HG02852 (cell line): ENCODE measurements at regions not wholly inside any gene's neighbourhood (a gene's known extent, or its start where the extent isn't known, plus 50 kb on each side); places are given as distances from the start of the nearest gene placed in this dataset.
"Not testable (repeated sequence)": the region's sequence is repeated elsewhere in the genome, so short reads cannot be mapped to it uniquely, and the experiment has no call there.

Experiments
- ATAC-seq: cut with Tn5 transposase; IDR thresholded peaks from one replicate; pipeline ENCODE4 v1.9.1; 2021; ENCODE audit warnings: mild to moderate bottlenecking, moderate library complexity; ENCODE audit not compliant: unreplicated experiment

- ATAC-seq, result no peak
Measured at GRCh38 chr6:77089776-77090175, 373.5 kb downstream of the HTR1B start.

- not testable (repeated sequence) for ATAC-seq
Measured at GRCh38 chr6:77087794-77088318, 375.4 kb downstream of the HTR1B start.

- no peak for ATAC-seq
Measured at GRCh38 chr6:77074037-77074713, 389.1 kb downstream of the HTR1B start.

DNA sequence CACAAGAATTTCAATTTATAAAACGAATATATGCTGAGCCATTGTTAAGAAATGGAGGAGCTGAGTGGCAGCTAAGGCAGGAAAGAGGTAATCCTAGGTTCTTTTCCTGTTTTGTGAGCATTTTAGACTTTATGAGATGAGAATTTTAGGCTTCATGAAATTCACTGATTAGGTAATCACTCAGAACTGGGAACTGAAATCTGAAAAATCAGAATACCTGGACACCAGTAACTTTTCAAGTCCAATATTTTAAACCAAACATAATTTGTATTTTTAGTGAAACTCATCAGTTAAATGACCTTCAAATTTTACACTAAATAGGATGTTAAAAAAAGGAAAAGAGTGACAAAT lies 389.9 kb downstream of the HTR1B start:
- no peak for ATAC-seq

GRCh38 chr6:77072694-77073409 lies 390.4 kb downstream of the HTR1B start:
- no peak for ATAC-seq

- no peak for ATAC-seq
Measured at GRCh38 chr6:77063494-77063893, 399.8 kb downstream of the HTR1B start.

- no peak for ATAC-seq
Measured at GRCh38 chr6:77055711-77056110, 407.6 kb downstream of the HTR1B start.

GRCh38 chr6:77040568-77041195 lies 422.6 kb downstream of the HTR1B start:
- ATAC-seq, result no peak

DNA sequence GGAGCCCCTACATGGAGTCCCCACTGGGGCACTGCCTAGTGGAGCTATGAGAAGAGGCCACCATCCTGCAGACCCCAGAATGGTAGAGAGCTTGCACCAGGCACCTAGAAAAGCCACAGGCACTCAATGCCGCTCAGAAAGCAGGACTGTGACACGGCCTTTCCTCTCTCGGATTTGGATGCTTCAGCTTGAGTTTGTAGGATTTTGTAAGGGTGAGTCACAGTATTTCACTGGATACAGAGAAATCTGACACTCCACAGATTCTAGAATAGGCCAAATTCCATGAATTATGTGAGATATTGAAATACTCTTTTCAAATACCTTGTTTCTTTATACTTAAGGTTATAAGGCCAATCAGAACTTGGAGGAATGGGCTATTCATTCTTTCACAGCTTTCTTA lies 424.5 kb downstream of the HTR1B start:
- ATAC-seq, result no peak

- ATAC-seq, result no peak
Measured at GRCh38 chr6:77037439-77037838, 425.9 kb downstream of the HTR1B start.

DNA sequence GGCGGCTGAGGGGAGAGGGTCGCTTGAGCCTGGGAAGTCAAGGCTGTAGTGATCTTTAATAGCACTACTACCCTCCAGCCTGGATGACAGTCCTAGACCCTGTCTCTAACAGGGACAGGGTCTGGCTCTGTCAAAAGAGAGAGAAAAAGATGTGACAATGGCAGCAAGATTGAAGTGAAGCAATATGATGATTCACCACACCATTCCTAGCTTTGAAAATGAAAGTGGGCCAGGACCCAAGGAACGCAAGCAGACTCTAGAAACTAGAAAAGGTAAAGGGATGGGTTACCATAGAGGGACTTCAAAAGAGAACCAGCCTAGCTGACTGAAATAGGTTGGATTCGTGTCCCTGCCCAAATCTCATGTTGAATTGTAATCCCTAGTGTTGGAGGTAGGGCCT lies 426.9 kb downstream of the HTR1B start:
- no peak for ATAC-seq

DNA sequence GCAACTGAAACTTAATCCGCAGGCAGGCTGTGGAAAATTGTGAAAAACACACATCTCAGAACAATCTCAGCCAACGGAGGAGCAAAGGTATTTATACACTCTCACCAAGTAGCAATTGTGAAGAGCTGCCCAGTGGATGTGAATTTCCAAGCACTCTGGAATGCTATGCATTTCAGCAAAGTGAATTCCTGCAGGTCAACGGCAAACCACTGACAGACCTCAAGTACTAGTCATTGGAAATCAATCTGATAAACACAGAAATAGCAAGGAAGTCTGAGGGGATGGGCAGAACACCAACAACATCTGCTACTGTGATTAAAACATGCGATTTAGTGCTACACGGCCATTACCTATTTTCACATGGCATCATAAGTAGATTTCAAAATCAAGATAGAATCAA lies 429.1 kb downstream of the HTR1B start:
- ATAC-seq, result no peak

DNA sequence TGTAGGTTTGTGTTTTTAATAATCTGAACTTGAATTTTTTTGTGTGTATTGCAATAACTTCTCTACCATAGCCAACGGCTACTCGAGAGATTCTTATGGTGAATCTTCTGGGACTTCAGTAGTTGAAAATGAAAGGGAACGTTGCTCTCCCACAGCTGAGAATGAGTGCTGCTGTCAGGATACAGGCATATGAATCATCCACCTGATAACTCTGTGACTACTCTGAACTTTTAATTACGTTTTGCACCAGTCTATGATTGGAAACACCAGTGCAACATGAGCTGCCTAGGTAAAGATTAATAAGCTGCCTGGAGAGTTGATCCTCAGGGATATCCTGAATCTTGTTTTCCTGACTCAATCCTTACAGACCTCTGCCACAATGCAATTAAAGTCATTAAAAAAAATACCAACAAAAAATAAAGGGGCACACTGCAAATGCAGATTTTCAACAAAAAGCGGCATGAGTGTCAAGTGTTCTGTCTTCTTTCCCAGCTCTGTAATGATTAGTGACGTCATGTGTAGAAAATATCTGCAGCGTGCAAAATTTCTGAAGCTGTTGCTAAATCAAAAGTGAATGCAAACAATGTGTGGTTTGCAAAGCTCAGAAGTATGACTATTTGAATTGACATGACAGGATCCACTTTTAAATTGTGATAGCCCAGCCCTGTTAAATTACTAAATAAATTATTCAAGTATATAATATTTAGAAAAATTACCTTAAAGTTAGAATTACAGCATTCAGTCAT lies 432.2 kb downstream of the HTR1B start:
- ATAC-seq, result no peak

GRCh38 chr6:77026341-77026740 lies 436.9 kb downstream of the HTR1B start:
- ATAC-seq, result no peak

DNA sequence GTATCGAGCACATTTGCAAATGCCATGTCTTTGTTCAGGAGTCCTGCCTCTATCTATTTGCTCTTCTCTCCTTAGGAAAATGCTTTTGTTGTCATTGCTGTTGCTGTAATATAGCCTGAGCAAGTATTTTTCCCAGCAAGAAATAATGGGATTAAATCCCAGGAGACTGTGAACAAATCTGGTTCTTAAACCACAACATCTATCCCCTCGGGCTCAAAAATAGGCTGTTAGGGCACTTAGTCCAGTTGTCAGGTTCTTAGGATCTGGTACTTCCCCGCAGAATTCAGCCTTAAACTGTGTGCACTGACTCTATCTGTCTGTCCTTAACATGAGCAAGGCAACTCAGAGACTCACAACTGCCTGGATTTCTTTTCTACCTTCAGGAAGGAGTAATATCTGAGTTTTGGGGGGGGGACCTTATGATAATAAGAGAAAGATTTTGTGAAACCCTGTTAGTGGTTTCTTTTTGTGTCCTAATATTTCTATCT lies 437.5 kb downstream of the HTR1B start:
- no peak for ATAC-seq

DNA sequence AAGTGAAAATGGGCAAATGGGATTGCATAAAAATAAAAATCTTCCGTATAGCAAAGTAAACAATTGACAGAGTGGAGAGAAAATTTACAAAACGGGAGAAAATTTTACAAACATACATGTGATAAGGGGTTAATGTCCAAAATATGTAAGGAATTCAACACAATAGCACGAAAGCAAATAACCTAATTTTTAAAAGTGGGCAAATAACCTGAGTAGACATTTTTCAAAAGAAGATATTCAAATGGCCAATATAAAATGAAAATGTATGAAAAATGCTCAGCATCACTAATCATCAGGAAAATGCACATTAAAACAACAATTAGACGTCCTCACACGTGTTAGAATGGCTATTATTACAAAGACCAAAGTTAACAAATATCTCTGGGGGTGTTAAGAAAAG lies 441.5 kb downstream of the HTR1B start:
- ATAC-seq, result no peak

GRCh38 chr6:77021232-77021631 lies 442.1 kb downstream of the HTR1B start:
- ATAC-seq, result no peak

- no peak for ATAC-seq
Measured at GRCh38 chr6:77019081-77019480, 444.2 kb downstream of the HTR1B start.

- ATAC-seq, result no peak
Measured at GRCh38 chr6:77017537-77017936, 445.8 kb downstream of the HTR1B start.

GRCh38 chr6:77015350-77015749 lies 447.9 kb downstream of the HTR1B start:
- no peak for ATAC-seq

GRCh38 chr6:77011929-77012545 lies 451.3 kb downstream of the HTR1B start:
- no peak for ATAC-seq
